ENCODE measurements at regions not wholly inside any gene's neighbourhood (a gene's known extent, or its start where the extent isn't known, plus 50 kb on each side); places are given as distances from the start of the nearest gene placed in this dataset.

DNA sequence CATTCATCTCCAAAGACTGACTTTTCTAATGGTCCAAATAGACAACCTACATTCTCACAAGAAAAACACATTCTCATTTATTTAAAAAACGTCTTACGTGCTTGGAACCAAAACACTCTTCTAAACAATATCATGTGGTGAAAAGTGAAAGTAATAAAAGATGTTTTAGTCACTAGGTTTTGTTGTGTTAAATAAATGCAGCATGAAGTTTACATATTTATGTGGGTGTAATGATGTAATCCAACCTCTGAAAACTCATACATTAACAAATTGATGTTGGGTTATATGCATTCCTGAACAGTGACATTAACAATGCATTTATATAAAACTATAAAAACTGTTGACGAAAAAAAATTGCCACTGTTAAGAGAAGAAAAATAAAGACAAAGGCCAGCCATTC, 55.1 kb upstream of the ACVR2A start:
- TF ChIP-seq, protein P1, sequence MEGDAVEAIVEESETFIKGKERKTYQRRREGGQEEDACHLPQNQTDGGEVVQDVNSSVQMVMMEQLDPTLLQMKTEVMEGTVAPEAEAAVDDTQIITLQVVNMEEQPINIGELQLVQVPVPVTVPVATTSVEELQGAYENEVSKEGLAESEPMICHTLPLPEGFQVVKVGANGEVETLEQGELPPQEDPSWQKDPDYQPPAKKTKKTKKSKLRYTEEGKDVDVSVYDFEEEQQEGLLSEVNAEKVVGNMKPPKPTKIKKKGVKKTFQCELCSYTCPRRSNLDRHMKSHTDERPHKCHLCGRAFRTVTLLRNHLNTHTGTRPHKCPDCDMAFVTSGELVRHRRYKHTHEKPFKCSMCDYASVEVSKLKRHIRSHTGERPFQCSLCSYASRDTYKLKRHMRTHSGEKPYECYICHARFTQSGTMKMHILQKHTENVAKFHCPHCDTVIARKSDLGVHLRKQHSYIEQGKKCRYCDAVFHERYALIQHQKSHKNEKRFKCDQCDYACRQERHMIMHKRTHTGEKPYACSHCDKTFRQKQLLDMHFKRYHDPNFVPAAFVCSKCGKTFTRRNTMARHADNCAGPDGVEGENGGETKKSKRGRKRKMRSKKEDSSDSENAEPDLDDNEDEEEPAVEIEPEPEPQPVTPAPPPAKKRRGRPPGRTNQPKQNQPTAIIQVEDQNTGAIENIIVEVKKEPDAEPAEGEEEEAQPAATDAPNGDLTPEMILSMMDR (IDR thresholded peaks at IDR 0.05) = no peak
- TF ChIP-seq POLR2A (IDR thresholded peaks at IDR 0.05) = no peak

All from sigmoid colon (tissue), 3 donors.